ENCODE measurements at regions not wholly inside any gene's neighbourhood (a gene's known extent, or its start where the extent isn't known, plus 50 kb on each side); places are given as distances from the start of the nearest gene placed in this dataset.
"Not testable (repeated sequence)": the region's sequence is repeated elsewhere in the genome, so short reads cannot be mapped to it uniquely, and the experiment has no call there.

DNA sequence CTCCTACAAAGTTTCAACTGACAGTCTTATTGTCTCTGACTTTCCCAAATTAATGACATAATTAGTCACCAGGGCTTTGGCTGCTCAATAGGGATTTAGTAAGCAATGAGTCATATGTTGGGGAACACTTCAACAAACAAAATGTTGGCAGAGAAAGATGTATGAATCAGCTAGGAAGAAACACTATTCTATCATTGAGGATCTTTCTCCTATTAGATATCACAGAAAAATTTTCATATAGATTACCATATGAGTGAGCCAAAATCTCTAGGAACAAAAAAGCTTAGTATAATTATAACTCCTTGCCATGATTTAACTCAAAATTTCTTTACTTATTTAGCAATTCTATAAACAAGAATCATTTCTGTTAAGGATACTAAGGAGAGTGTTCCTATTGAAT is 286.3 kb upstream of the PRSS16 start:
- not testable (repeated sequence) for H3K4me1 ChIP-seq (ENCODE audit: low read length); H3K79me2 ChIP-seq (ENCODE audit: low read length); H3K9ac ChIP-seq (ENCODE audit: low read length); H4K20me1 ChIP-seq (ENCODE audit: insufficient read depth, low read depth, low read length); H3K27ac ChIP-seq (ENCODE audit: low read length); H3K9me2 ChIP-seq (replicated peaks; ENCODE audit: insufficient read depth, low read length); H3K4me3 ChIP-seq (ENCODE audit: low read length); H2AFZ ChIP-seq (ENCODE audit: low read length); H3K27me3 ChIP-seq (ENCODE audit: low read length); H3K9me3 ChIP-seq (ENCODE audit: low read length); H3K4me2 ChIP-seq (ENCODE audit: low read depth, low read length, poor library complexity, severe bottlenecking); DNase-seq; H3K36me3 ChIP-seq (ENCODE audit: insufficient read depth, low read length)

DNA sequence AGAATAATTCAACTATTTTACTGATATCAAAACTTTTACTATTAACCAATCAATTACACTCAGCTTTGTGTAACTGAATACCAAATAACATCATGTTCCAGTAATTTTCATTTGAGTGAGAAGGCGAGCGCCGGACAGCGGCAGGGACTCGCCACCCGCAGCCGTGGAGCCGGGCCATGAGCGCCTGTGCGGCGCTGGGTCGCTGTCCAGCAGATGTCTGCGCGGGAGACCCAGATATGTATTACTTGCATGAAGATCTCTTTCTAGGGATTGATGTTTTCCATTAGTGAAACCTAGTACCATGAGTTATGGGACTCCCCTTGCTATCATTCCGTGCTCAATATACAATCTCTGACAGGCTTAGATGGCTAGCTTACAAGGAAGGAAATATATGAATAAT is 245.1 kb upstream of the PRSS16 start:
- Histone ChIP-seq H2AFZ (ENCODE audit: low read length) (no peak overlapping the region), H3K4me1 (ENCODE audit: low read length) (no peaks in the 10 kb centered on the region), H3K9me3 (ENCODE audit: low read length) (no peaks in the 10 kb centered on the region), H3K27ac (ENCODE audit: low read length) (no peak overlapping the region), H4K20me1 (ENCODE audit: insufficient read depth, low read depth, low read length) (no peaks in the 10 kb centered on the region), H3K9ac (ENCODE audit: low read length) (no peak overlapping the region), H3K79me2 (ENCODE audit: low read length) (no peaks in the 10 kb centered on the region), H3K4me3 (ENCODE audit: low read length) (no peak overlapping the region), H3K36me3 (ENCODE audit: insufficient read depth, low read length) (no peaks in the 10 kb centered on the region), H3K27me3 (ENCODE audit: low read length) (no peaks in the 10 kb centered on the region), H3K9me2 (replicated peaks; ENCODE audit: insufficient read depth, low read length) (no peaks in the 10 kb centered on the region), H3K4me2 (ENCODE audit: low read depth, low read length, poor library complexity, severe bottlenecking) (no peak overlapping the region)
- no peak for DNase-seq

DNA sequence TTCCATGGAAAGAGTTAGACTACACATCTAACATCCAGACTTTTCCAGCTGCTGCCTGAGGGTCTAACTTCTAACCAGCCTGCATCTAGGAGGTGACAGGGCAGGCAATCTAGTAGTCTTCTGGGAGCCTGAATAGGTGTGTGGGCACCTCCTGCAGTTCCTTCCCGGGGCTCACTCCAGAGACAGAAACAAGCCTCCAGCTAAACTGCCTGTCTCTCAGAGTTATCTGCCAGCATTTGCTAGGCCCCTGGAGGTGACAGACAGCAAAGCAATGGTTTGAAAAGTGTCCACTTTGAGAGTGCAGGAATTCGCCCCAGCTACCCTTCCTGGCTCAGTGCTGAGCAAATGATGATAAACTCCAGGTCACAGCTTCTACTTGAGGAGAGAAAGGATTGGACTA is 240.5 kb upstream of the PRSS16 start:
- H3K9me2 ChIP-seq (replicated peaks; ENCODE audit: insufficient read depth, low read length), result no peaks in the 10 kb centered on the region
- no peaks in the 10 kb centered on the region for H3K9me3 ChIP-seq (ENCODE audit: low read length)
- no peak overlapping the region for H2AFZ ChIP-seq (ENCODE audit: low read length)
- no peak for DNase-seq
- no peaks in the 10 kb centered on the region for H3K4me1 ChIP-seq (ENCODE audit: low read length)
- no peak overlapping the region for H3K4me3 ChIP-seq (ENCODE audit: low read length)
- no peak overlapping the region for H3K9ac ChIP-seq (ENCODE audit: low read length)
- no peak overlapping the region for H3K27ac ChIP-seq (ENCODE audit: low read length)
- H3K27me3 ChIP-seq (ENCODE audit: low read length), result no peaks in the 10 kb centered on the region
- no peak overlapping the region for H3K4me2 ChIP-seq (ENCODE audit: low read depth, low read length, poor library complexity, severe bottlenecking)
- no peaks in the 10 kb centered on the region for H4K20me1 ChIP-seq (ENCODE audit: insufficient read depth, low read depth, low read length)
- no peaks in the 10 kb centered on the region for H3K36me3 ChIP-seq (ENCODE audit: insufficient read depth, low read length)
- no peaks in the 10 kb centered on the region for H3K79me2 ChIP-seq (ENCODE audit: low read length)

DNA sequence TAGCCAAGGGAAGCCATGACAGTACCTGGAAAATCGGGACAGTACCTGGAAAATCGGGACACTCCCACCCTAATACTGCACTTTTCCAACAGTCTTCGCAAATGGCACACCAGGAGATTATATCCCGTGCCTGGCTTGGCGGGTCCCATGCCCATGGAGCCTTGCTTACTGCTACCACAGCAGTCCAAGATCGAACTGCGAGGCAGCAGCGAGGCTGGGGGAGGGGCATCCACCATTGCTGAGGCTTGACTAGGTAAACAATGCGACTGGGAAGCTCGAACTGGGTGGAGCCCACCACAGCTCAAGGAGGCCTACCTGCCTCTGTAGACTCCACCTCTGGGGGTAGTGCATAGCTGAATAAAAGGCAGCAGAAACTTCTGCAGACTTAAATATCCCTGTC is 238.9 kb upstream of the PRSS16 start:
- not testable (repeated sequence) for H3K27ac ChIP-seq (ENCODE audit: low read length); H4K20me1 ChIP-seq (ENCODE audit: insufficient read depth, low read depth, low read length); H3K79me2 ChIP-seq (ENCODE audit: low read length); DNase-seq; H3K9ac ChIP-seq (ENCODE audit: low read length); H2AFZ ChIP-seq (ENCODE audit: low read length); H3K36me3 ChIP-seq (ENCODE audit: insufficient read depth, low read length); H3K27me3 ChIP-seq (ENCODE audit: low read length); H3K4me3 ChIP-seq (ENCODE audit: low read length); H3K4me1 ChIP-seq (ENCODE audit: low read length); H3K9me2 ChIP-seq (replicated peaks; ENCODE audit: insufficient read depth, low read length); H3K9me3 ChIP-seq (ENCODE audit: low read length); H3K4me2 ChIP-seq (ENCODE audit: low read depth, low read length, poor library complexity, severe bottlenecking)

DNA sequence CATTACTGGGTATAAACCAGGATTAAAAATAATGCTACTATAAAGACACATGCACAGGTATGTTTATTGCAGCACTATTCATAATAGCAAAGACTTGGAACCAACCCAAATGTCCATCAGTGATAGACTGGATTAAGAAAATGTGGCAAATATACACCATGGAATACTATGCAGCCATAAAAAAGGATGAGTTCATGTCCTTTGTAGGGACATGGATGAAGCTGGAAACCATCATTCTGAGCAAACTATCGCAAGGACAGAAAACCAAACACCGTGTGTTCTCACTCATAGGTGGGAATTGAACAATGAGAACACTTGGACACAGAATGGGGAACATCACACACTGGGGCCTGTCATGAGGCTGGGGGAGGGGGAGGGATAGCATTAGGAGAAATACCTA is 233.4 kb upstream of the PRSS16 start:
- DNase-seq; H3K9me3 ChIP-seq (ENCODE audit: low read length); H4K20me1 ChIP-seq (ENCODE audit: insufficient read depth, low read depth, low read length); H3K79me2 ChIP-seq (ENCODE audit: low read length); H3K4me2 ChIP-seq (ENCODE audit: low read depth, low read length, poor library complexity, severe bottlenecking); H3K27me3 ChIP-seq (ENCODE audit: low read length); H2AFZ ChIP-seq (ENCODE audit: low read length); H3K4me1 ChIP-seq (ENCODE audit: low read length); H3K9me2 ChIP-seq (replicated peaks; ENCODE audit: insufficient read depth, low read length); H3K9ac ChIP-seq (ENCODE audit: low read length); H3K27ac ChIP-seq (ENCODE audit: low read length); H3K4me3 ChIP-seq (ENCODE audit: low read length); H3K36me3 ChIP-seq (ENCODE audit: insufficient read depth, low read length): not testable (repeated sequence)

GRCh38 chr6:27016689-27017088 is 230.8 kb upstream of the PRSS16 start:
- Histone ChIP-seq H3K9ac (ENCODE audit: low read length) (no peak overlapping the region), H3K4me2 (ENCODE audit: low read depth, low read length, poor library complexity, severe bottlenecking) (no peak overlapping the region), H3K27ac (ENCODE audit: low read length) (no peak overlapping the region), H4K20me1 (ENCODE audit: insufficient read depth, low read depth, low read length) (no peaks in the 10 kb centered on the region), H3K4me3 (ENCODE audit: low read length) (no peak overlapping the region), H3K9me3 (ENCODE audit: low read length) (no peaks in the 10 kb centered on the region), H3K79me2 (ENCODE audit: low read length) (no peaks in the 10 kb centered on the region), H3K36me3 (ENCODE audit: insufficient read depth, low read length) (no peaks in the 10 kb centered on the region), H3K4me1 (ENCODE audit: low read length) (no peaks in the 10 kb centered on the region), H3K9me2 (replicated peaks; ENCODE audit: insufficient read depth, low read length) (no peaks in the 10 kb centered on the region), H2AFZ (ENCODE audit: low read length) (no peak overlapping the region), H3K27me3 (ENCODE audit: low read length) (no peaks in the 10 kb centered on the region)
- no peak for DNase-seq

- not testable (repeated sequence) for H4K20me1 ChIP-seq (ENCODE audit: insufficient read depth, low read depth, low read length); H3K27me3 ChIP-seq (ENCODE audit: low read length); H3K9me3 ChIP-seq (ENCODE audit: low read length); H3K36me3 ChIP-seq (ENCODE audit: insufficient read depth, low read length); H3K4me1 ChIP-seq (ENCODE audit: low read length); DNase-seq; H2AFZ ChIP-seq (ENCODE audit: low read length); H3K9me2 ChIP-seq (replicated peaks; ENCODE audit: insufficient read depth, low read length); H3K27ac ChIP-seq (ENCODE audit: low read length); H3K4me3 ChIP-seq (ENCODE audit: low read length); H3K9ac ChIP-seq (ENCODE audit: low read length); H3K4me2 ChIP-seq (ENCODE audit: low read depth, low read length, poor library complexity, severe bottlenecking); H3K79me2 ChIP-seq (ENCODE audit: low read length)
These were observed 229.1 kb upstream of the PRSS16 start for GRCh38 chr6:27018401-27018800.

DNA sequence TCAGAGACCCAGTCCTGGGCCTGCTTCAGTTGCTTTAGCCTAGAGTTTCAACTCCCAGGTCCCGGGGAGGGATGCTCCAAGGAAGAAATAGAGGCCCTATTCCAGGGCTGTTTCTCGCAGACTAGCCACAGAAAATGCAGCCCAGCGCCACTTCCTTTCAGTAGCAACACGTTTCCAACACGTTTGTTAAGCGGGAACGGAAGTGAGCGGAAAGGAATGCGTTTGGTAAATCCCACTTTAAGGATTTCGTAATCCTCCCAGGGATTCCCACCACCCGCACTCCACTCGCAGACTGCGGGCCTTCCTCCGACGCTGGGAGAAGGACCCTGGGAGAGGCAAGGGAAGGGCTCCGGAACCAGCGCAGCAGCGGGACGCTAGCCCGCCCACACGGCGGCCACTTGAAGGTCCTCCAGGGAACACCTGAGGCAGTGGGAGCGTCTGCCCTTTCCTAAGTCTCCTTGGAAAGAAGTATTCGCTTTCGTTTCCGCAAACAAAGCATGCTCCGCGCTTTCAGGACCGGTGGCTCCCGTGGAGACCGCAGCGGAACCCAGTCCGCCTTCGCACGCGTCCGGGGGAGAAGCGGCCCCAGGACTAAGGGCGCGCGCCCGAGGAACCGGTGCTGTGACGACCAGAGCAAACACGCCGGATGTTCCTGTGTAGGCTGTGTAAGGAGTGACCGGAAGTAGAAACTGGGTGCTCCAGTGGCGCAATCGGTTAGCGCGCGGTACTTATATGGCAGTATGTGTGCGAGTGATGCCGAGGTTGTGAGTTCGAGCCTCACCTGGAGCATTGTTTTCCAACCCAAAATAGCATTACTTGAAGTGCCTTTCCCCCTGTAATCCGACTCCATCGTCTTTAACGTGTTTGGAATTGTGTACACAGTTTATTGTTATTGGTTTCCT is 227.6 kb upstream of the PRSS16 start:
- no peaks in the 10 kb centered on the region for H3K36me3 ChIP-seq (ENCODE audit: insufficient read depth, low read length)
- no peak overlapping the region for H3K9ac ChIP-seq (ENCODE audit: low read length)
- no peaks in the 10 kb centered on the region for H3K4me1 ChIP-seq (ENCODE audit: low read length)
- H2AFZ ChIP-seq (ENCODE audit: low read length), result no peak overlapping the region
- no peaks in the 10 kb centered on the region for H3K27me3 ChIP-seq (ENCODE audit: low read length)
- DNase-seq, result no peak
- no peak overlapping the region for H3K4me3 ChIP-seq (ENCODE audit: low read length)
- H3K4me2 ChIP-seq (ENCODE audit: low read depth, low read length, poor library complexity, severe bottlenecking), result no peak overlapping the region
- H3K27ac ChIP-seq (ENCODE audit: low read length), result no peak overlapping the region
- H4K20me1 ChIP-seq (ENCODE audit: insufficient read depth, low read depth, low read length), result no peaks in the 10 kb centered on the region
- no peaks in the 10 kb centered on the region for H3K9me3 ChIP-seq (ENCODE audit: low read length)
- no peaks in the 10 kb centered on the region for H3K79me2 ChIP-seq (ENCODE audit: low read length)
- H3K9me2 ChIP-seq (replicated peaks; ENCODE audit: insufficient read depth, low read length), result no peaks in the 10 kb centered on the region

DNA sequence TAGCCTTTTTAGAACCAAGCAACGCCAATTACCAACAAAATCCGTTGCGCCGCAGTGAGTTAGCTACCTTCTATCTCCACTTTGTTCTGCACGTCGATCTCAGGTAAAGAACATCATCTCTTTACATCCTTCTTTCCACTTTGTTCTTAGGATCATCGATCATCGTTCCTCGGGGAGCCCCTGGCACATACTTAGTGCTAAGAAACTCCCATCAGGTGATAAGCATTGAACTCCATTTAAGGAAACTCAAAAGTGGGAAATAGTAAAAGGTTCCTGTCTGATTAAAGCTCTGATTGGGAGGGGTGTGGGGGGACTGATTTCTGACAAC is 227.0 kb upstream of the PRSS16 start:
- DNase-seq, result no peak
- no peak overlapping the region for H2AFZ ChIP-seq (ENCODE audit: low read length)
- no peak overlapping the region for H3K9ac ChIP-seq (ENCODE audit: low read length)
- H3K4me3 ChIP-seq (ENCODE audit: low read length), result no peak overlapping the region
- H3K27ac ChIP-seq (ENCODE audit: low read length), result no peak overlapping the region
- H3K4me2 ChIP-seq (ENCODE audit: low read depth, low read length, poor library complexity, severe bottlenecking), result no peak overlapping the region
- no peaks in the 10 kb centered on the region for H3K79me2 ChIP-seq (ENCODE audit: low read length)
- no peaks in the 10 kb centered on the region for H3K9me2 ChIP-seq (replicated peaks; ENCODE audit: insufficient read depth, low read length)
- H4K20me1 ChIP-seq (ENCODE audit: insufficient read depth, low read depth, low read length), result no peaks in the 10 kb centered on the region
- H3K9me3 ChIP-seq (ENCODE audit: low read length), result no peaks in the 10 kb centered on the region
- H3K36me3 ChIP-seq (ENCODE audit: insufficient read depth, low read length), result no peaks in the 10 kb centered on the region
- H3K27me3 ChIP-seq (ENCODE audit: low read length), result no peaks in the 10 kb centered on the region
- H3K4me1 ChIP-seq (ENCODE audit: low read length), result no peaks in the 10 kb centered on the region
